ENCODE measurements at regions not wholly inside any gene's neighbourhood (a gene's known extent, or its start where the extent isn't known, plus 50 kb on each side); places are given as distances from the start of the nearest gene placed in this dataset.

DNA sequence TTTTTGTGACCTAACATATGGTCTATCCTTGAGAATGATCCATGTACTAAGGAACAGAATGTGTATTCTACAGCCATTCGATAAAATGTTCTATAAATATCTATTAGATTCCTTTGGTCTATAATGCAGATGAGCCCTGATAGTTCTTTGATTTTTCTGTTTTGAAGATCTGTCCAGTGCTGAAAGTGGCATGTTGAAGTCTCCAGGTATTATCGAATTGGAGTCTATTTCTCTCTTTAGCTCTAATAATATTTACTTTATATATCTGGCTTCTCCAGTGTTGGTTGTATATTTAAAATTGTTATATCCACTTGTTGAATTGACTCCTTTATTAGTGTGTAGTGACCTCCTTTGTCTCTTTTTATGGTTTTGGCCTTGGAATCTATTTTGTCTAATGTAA lies 377.9 kb downstream of the ARL6IP6 start:
- DNase-seq: no peak

GRCh38 chr2:153091344-153091743 lies 372.9 kb downstream of the ARL6IP6 start:
- DNase-seq: no peak

- no peak for DNase-seq
Measured at GRCh38 chr2:153079315-153079714, 360.9 kb downstream of the ARL6IP6 start.

DNA sequence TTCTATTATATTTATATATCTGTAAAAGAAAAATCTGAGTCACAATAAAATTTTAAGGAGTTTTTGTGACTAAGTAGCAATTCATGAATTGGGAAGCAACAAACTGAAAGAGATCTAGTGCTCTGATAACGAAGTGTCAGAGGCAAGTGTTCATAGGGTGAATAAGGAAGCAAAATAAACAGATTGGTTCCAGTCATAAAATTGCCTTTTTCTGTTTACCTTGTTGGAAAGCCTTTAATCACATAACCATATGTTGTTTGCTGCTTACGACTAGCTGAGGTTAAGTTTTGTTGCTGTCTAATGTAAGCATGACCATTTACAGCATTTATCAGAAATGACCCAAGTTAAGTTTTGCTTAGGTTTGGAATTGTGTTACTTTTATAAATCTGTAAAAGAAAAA lies 358.9 kb downstream of the ARL6IP6 start:
- peak; percentile 8 for DNase-seq

- DNase-seq: no peak
Measured at GRCh38 chr2:153074207-153074606, 355.8 kb downstream of the ARL6IP6 start.

DNA sequence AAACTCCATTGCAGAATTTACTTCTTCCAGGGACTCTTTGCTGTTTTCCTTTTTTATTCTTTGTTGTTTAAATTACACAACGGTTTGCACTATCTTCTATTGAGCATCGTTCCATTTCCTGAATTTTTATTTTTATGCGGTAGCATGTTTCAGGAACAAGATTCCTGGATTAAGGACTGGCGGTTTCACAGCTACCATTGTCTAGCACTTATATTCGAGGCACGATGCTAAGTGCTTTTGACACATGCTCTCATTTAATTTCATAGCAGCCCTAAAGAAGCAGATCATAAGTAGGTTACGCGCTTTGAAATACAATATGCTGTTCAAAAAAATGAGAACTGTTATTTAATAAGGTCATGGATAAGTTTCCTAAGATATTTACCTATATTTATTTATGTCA lies 354.4 kb downstream of the ARL6IP6 start:
- no peak for DNase-seq

- no peak for DNase-seq
Measured at GRCh38 chr2:153072077-153072476, 353.7 kb downstream of the ARL6IP6 start.

- DNase-seq: no peak
Measured at GRCh38 chr2:153071090-153071489, 352.7 kb downstream of the ARL6IP6 start.

DNA sequence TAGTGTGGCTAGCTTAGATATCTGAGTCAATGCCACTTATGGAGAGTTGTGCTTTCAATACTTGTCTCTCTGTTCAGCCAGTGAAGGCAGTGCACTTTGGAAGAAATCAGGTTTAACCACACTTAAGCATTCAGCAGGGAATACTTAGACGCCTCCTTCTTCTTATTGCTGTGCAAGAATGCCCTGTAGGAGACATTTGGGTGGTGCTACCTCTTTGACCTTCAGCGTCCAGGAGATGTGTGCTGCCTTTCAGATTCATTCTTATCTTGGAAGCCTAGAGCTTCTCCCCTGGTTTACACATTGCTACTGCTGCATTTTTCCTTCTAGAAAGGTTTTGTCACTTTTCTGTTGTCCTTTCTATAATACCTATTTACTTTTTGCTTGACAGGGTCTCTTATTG lies 350.5 kb downstream of the ARL6IP6 start:
- DNase-seq: no peak

DNA sequence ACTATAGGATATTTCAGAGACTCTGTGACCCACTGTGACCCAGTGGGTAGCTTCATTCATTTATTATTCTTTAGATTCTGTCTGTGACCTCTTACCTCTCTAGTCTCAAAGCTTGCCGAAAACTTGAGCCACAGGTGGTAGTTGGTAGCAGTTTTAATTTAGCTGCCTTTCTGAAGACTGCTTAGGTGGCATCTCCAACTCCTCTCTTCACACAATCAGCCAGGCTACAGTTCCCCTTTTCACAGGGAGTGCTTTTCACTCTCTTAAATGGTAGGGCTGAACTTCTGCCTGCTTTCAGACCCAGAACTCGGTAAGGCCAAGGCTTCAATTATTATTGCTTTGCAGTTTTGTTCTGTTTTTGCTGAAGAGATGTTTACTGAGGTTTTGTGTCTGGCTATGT lies 349.6 kb downstream of the ARL6IP6 start:
- no peak for DNase-seq

- DNase-seq: no peak
Measured at GRCh38 chr2:153059338-153060052, 341.1 kb downstream of the ARL6IP6 start.

- no peak for DNase-seq
Measured at GRCh38 chr2:153057743-153058142, 339.3 kb downstream of the ARL6IP6 start.

DNA sequence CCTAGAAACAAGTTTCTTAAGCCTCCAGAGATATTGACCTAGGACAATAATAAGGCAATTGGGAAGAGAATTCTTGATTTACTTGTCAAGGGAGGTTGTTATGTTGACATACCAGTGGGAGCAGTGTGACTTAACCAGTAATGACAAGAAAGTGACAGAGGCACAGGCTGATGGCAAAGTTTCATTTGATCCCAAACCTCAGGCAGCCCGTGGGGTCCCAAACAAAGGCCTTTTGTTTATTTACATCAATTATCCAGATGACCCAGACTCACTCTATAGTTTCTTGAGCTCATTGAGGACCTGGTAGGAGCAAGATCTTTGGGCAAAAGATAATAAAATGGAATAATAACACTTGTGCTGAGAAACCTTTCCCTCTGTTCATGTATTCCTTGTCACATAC lies 336.8 kb downstream of the ARL6IP6 start:
- no peak for DNase-seq

DNA sequence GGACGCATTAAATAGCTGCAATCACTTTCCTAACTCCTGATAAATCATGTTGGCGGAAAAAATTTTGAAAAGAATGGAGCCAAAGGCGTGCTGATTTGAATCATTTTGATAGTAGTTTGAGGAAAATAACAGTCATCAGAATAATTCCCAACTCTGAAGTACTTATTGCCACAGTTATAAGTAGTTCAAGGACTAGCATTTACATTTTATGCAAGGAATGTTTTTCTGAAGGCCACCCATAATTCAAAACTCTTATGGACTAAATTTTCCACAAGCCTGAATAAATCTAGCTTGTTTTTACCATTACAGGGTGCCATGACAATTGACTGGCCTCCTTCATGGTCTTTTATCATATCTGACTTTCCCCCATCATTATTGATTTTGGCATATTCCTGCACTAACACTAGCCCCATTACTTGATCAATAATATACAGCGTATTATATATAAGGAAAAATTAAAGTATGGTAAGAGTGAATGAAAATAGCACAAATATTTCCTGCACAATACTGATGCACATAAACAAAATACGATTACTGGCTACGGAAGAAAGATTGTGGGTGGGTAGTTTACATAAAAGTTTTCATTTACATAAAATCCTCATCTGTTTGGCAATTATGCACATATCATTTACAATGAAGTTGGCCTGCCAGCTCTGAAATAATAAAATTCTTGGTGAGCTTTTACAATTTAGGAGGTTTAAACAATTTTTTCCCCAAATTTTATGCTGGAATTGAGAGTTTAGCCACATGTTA lies 334.6 kb downstream of the ARL6IP6 start:
- DNase-seq: no peak

GRCh38 chr2:153047220-153047619 lies 328.8 kb downstream of the ARL6IP6 start:
- DNase-seq: no peak

DNA sequence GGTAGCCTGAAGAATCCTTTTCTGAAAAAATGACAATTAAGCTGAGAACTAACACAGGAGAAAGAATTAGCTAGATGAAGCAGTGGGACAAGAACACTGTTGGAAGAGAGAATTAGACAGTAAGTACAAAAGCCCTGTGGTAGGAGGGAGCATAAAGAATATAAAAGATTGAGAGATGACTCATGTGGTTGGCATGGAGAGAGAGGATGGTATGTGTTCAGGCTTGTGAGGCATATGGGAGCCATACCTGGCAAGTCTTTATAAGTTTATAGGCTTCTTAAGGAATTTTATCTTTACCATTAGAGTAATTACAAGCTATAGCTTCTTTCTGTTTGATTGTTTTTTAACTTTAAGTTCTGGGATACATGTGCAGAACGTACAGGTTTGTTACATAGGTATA lies 325.0 kb downstream of the ARL6IP6 start:
- DNase-seq: no peak

DNA sequence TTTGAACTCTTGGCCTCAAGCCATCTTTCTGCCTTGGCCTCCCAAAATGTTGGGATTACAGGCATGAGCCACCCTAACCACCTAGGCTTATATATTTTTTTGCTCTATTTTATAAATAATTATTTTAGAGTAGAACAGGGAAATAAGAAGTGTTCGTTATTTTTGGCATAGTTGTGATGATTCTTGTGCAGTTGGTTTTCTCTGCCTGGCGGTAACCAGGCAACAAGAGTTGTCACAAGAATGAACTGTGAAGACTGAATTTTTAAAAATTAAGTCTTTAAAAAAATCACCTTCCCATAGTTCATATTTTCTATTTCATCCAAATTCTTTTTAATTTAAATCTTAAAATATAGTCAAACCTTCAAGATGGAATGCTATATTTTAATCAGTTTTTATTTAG lies 310.2 kb downstream of the ARL6IP6 start:
- DNase-seq: no peak

GRCh38 chr2:153027533-153027932 lies 309.1 kb downstream of the ARL6IP6 start:
- no peak for DNase-seq

- no peak for DNase-seq
Measured at GRCh38 chr2:153020201-153020600, 301.8 kb downstream of the ARL6IP6 start.

- no peak for DNase-seq
Measured at GRCh38 chr2:153005071-153005730, 286.8 kb downstream of the ARL6IP6 start.

GRCh38 chr2:153004627-153005026 lies 286.2 kb downstream of the ARL6IP6 start:
- DNase-seq: no peak

DNA sequence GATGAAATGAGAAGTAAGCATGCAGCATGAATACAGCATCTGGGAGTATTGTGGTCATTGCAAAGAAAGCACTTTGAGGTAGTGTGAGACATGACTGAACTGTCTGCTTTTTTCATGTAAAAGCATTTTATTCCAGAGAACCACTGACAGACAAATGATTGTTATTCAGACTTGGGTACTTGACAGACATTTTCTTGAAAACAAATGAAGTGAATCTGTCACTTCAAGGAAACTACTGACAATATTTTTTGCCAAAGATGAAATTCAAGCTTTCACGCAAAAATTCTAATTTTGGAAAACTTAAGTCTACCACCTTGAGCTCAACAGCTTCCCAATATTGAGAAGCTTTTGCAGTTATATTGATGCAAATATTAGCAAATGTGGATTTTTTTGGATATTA lies 255.7 kb downstream of the ARL6IP6 start:
- no peak for DNase-seq

DNA sequence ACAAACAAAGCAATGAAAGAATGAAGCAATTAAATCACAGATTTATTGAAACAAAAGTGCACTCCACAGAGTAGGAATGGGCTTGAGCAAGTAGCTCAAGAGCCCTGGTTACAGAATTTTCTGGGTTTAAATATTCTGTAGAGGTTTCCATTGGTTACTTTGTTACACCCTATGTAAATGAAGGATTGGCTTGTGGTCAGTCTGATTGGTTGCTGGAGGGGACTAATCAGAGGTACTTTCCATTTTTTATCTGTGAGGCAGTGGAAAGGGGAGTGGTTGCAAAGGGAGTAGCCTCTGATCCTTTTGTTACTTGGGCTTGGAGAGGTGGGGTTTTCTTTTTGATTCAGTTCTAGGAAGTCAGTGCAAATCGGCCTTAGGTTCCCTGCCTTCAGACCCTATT lies 253.3 kb downstream of the ARL6IP6 start:
- no peak for DNase-seq

- no peak for DNase-seq
Measured at GRCh38 chr2:152962446-152962845, 244.0 kb downstream of the ARL6IP6 start.
